Brain microvascular endothelial cell (primary cell): ENCODE measurements at regions not wholly inside any gene's neighbourhood (a gene's known extent, or its start where the extent isn't known, plus 50 kb on each side); places are given as distances from the start of the nearest gene placed in this dataset.
"Not testable (repeated sequence)": the region's sequence is repeated elsewhere in the genome, so short reads cannot be mapped to it uniquely, and the experiment has no call there.

ENCODE experiments used
- DNase-seq: peaks from one replicate; pipeline ENCODE4 v3.0.0-alpha.2; 2020
- H3K27ac ChIP-seq: fragments of 250-450 bp; sonication (Bioruptor Pico); 2 replicates; pipeline ENCODE4 v1.5.1; 2020; ENCODE audit warnings: mild to moderate bottlenecking, moderate library complexity
- H3K27me3 ChIP-seq: fragments of 250-450 bp; sonication (Bioruptor Pico); replicated peaks from 2 replicates; pipeline ENCODE4 v1.5.1; 2020; ENCODE audit warnings: mild to moderate bottlenecking
- H3K36me3 ChIP-seq: fragments of 250-450 bp; sonication (Bioruptor Pico); replicated peaks from 2 replicates; pipeline ENCODE4 v1.5.1; 2020; ENCODE audit warnings: mild to moderate bottlenecking
- H3K4me3 ChIP-seq: 2 replicates; pipeline ENCODE4 v1.5.1; 2011; ENCODE audit warnings: low read depth, mild to moderate bottlenecking, control low read depth, low read length, moderate library complexity
- CTCF ChIP-seq: IDR thresholded peaks from 2 replicates; pipeline ENCODE4 v1.5.1; 2011; ENCODE audit warnings: low read depth, mild to moderate bottlenecking, moderate library complexity, low read length, control low read depth, inconsistent platforms; ENCODE audit errors: missing control alignments
- in situ Hi-C: cut with HindIII; loops from 2 replicates; pipeline ENCODE4 v1.10.0; 2017; ENCODE audit warnings: low sequenced_read_pairs, low pct_ligation_motif_present

- no peaks in the 10 kb centered on the region for H3K36me3 ChIP-seq
- in situ Hi-C loops, result no loop called here
- no peaks in the 10 kb centered on the region for H3K27me3 ChIP-seq
- no peak for TF ChIP-seq CTCF
- H3K27ac ChIP-seq, result no peak overlapping the region
- no peak overlapping the region for H3K4me3 ChIP-seq
- no peak for DNase-seq
Measured at GRCh38 chrX:883588-883987, 253.0 kb downstream of the SHOX start.

- H3K27me3 ChIP-seq, DNase-seq, H3K27ac ChIP-seq, in situ Hi-C loops, H3K4me3 ChIP-seq, H3K36me3 ChIP-seq: not testable (repeated sequence)
Measured at GRCh38 chrX:879756-880698, 249.4 kb downstream of the SHOX start.

GRCh38 chrX:874061-874460, 243.5 kb downstream of the SHOX start:
- Histone ChIP-seq H3K36me3 (no peaks in the 10 kb centered on the region), H3K27me3 (no peaks in the 10 kb centered on the region), H3K4me3 (no peak overlapping the region), H3K27ac (no peak overlapping the region)
- TF ChIP-seq CTCF, result no peak
- in situ Hi-C loops, result no loop called here
- no peak for DNase-seq

- no peak overlapping the region for H3K4me3 ChIP-seq
Measured at GRCh38 chrX:873016-873415, 242.4 kb downstream of the SHOX start.

GRCh38 chrX:872090-872489, 241.5 kb downstream of the SHOX start:
- no peak for TF ChIP-seq CTCF
- in situ Hi-C loops, result no loop called here
- H3K36me3 ChIP-seq, result no peaks in the 10 kb centered on the region
- no peak overlapping the region for H3K27ac ChIP-seq
- no peak for DNase-seq
- H3K27me3 ChIP-seq, result no peaks in the 10 kb centered on the region
- no peak overlapping the region for H3K4me3 ChIP-seq

More at GRCh38 chrX:873016-873415, 242.4 kb downstream of the SHOX start:
- DNase-seq, result no peak
- in situ Hi-C loops, result no loop called here
- H3K27ac ChIP-seq, result no peak overlapping the region
- H3K36me3 ChIP-seq, result no peaks in the 10 kb centered on the region
- H3K27me3 ChIP-seq, result no peaks in the 10 kb centered on the region
- TF ChIP-seq CTCF, result no peak

- no peaks in the 10 kb centered on the region for H3K27me3 ChIP-seq
- no peaks in the 10 kb centered on the region for H3K36me3 ChIP-seq
- DNase-seq, result no peak
- in situ Hi-C loops, result no loop called here
- no peak overlapping the region for H3K27ac ChIP-seq
- TF ChIP-seq CTCF, result no peak
- H3K4me3 ChIP-seq, result no peak overlapping the region
Measured at GRCh38 chrX:871626-872025, 241.0 kb downstream of the SHOX start.
